ENCODE measurements at regions not wholly inside any gene's neighbourhood (a gene's known extent, or its start where the extent isn't known, plus 50 kb on each side); places are given as distances from the start of the nearest gene placed in this dataset.

DNA sequence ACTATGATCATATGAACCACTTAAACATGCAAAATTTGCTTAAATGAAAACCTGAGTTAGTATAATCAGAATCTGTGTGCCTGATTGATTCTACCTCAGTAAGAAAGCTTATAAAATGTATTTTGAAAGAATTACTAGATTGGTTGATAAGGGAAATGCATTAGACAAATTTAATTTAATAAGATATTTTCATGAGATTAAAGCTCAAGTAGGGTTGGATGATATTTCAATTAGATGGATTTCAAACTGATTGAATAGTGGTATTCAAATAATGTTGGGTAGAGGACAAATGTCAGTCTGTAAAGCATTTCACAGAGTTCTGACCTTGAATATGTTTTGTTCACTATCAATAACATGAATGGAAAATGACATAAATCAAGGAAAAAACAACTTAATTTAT is 780.4 kb upstream of the ALCAM start:
- Histone ChIP-seq H3K4me3 (ENCODE audit: extremely low read depth in 1 of 4, insufficient read depth in 2 of 4, low read depth in 3 of 4, low read length in 4 of 4) (no peak overlapping the region), H3K56ac (replicated peaks; ENCODE audit: insufficient read length, low read depth, low read length) (no peak overlapping the region), H4K8ac (ENCODE audit: extremely low read depth, insufficient read depth, low read length) (no peak overlapping the region), H4K5ac (ENCODE audit: insufficient read length, low read depth, low read length) (no peak overlapping the region), H2BK5ac (ENCODE audit: low read depth, low read length) (no peak overlapping the region), H3K23ac (ENCODE audit: insufficient read length) (no peak overlapping the region), H3K4ac (replicated peaks; ENCODE audit: insufficient read length, low read depth, low read length) (no peak overlapping the region), H3K79me2 (ENCODE audit: control insufficient read depth in 1 of 2, insufficient read depth in 2 of 2, low read length in 2 of 2) (no peaks in the 10 kb centered on the region), H3K23me2 (ENCODE audit: low read depth, low read length) (no peaks in the 10 kb centered on the region), H4K20me1 (replicated peaks in 1 of 2; ENCODE audit: control insufficient read depth in 1 of 2, insufficient read depth in 2 of 2, low read length in 2 of 2) (no peaks in the 10 kb centered on the region), H4K91ac (replicated peaks; ENCODE audit: insufficient read length, low read length) (no peak overlapping the region), H3K18ac (ENCODE audit: extremely low read depth, low read length) (no peak overlapping the region), H3K9me3 (ENCODE audit: insufficient read depth in 2 of 2, low read depth in 1 of 2, low read length in 1 of 2) (no peaks in the 10 kb centered on the region; a peak in 1 of 4 replicates), H2BK15ac (ENCODE audit: low read length) (no peak overlapping the region), H3K14ac (ENCODE audit: insufficient read length) (no peak overlapping the region), H2AFZ (ENCODE audit: low read length) (no peak overlapping the region), H2BK12ac (ENCODE audit: low read depth, low read length) (no peak overlapping the region), H3K27me3 (replicated peaks in 1 of 4; ENCODE audit: control insufficient read depth in 3 of 4, extremely low read depth in 1 of 4, insufficient read depth in 3 of 4, low read length in 3 of 4) (no peaks in the 10 kb centered on the region), H3K4me2 (ENCODE audit: insufficient read depth in 1 of 2, low read depth in 2 of 2, low read length in 2 of 2) (no peak overlapping the region), H3K27ac (ENCODE audit: low read depth, low read length) (no peak overlapping the region), H2BK20ac (ENCODE audit: low read length) (no peak overlapping the region), H2AK5ac (ENCODE audit: low read depth, low read length) (no peak overlapping the region), H3K4me1 (replicated peaks in 1 of 4; ENCODE audit: control insufficient read depth in 3 of 4, insufficient read depth in 4 of 4, low read length in 3 of 4) (no peaks in the 10 kb centered on the region), H3K9ac (replicated peaks in 1 of 4; ENCODE audit: extremely low read depth in 1 of 4, low read depth in 3 of 4, low read length in 3 of 4) (no peak overlapping the region), H2BK120ac (replicated peaks; ENCODE audit: low read depth, low read length) (no peak overlapping the region), H3K79me1 (ENCODE audit: low read depth, low read length) (no peaks in the 10 kb centered on the region), H3K36me3 (ENCODE audit: control insufficient read depth in 2 of 4, insufficient read depth in 4 of 4, low read length in 3 of 4) (no peaks in the 10 kb centered on the region)
- ChIA-PET CTCF (ENCODE audit: partially characterized antibody) (interaction anchor here (1.1 kb wide), 1 partner anchor 11 kb away, joined by 3 read pairs; no protein-coding TSS in a partner anchor), POLR2A (ENCODE audit: partially characterized antibody) (no interaction called here)
- DNase-seq (ENCODE audit: low read depth in 1 of 2, low spot score in 2 of 2) (no peak), FAIRE-seq (no peak)
- TF ChIP-seq CHD2 (IDR thresholded peaks at IDR 0.05; ENCODE audit: low read length) (no peak), ZNF274 (IDR thresholded peaks at IDR 0.05; ENCODE audit: borderline replicate concordance, extremely low read depth, low read length) (no peak), RBBP5 (IDR thresholded peaks at IDR 0.05; ENCODE audit: borderline replicate concordance, low read depth, low read length) (no peak)
